CD14-positive monocyte (primary cell): ENCODE measurements at regions not wholly inside any gene's neighbourhood (a gene's known extent, or its start where the extent isn't known, plus 50 kb on each side); places are given as distances from the start of the nearest gene placed in this dataset.

Source experiments
- DNase-seq, 3 donors: peaks; one replicate each; pipeline ENCODE4 v3.0.0-alpha.2; 2011 to 2022
- H2AFZ ChIP-seq: 2 replicates; pipeline ENCODE4 v1.6.0; 2012; ENCODE audit warnings: mild to moderate bottlenecking, low read depth, low read length, inconsistent platforms; ENCODE audit not compliant: insufficient read depth, poor library complexity, severe bottlenecking
- H3K27ac ChIP-seq, 2 donors: 1 replicate in 1 of 2; 2 replicates in 1 of 2; pipeline ENCODE4 v1.5.1; 2012 to 2013; ENCODE audit warnings: low read length in 2 of 2, control low read depth in 1 of 2, inconsistent platforms in 1 of 2, low read depth in 1 of 2, mild to moderate bottlenecking in 1 of 2
- H3K27me3 ChIP-seq, 2 donors: one replicate each; pipeline versions ENCODE4 v1.6.0 to v1.6.1; 2011 to 2013; ENCODE audit warnings: low read length in 2 of 2; ENCODE audit not compliant: control insufficient read depth in 2 of 2, insufficient read depth in 2 of 2
- H3K36me3 ChIP-seq, 2 donors: replicated peaks in 1 of 2; 1 replicate in 1 of 2; 2 replicates in 1 of 2; pipeline versions ENCODE4 v1.5.1 to v1.6.1; 2012 to 2013; ENCODE audit warnings: low read length in 2 of 2, control low read depth in 1 of 2, inconsistent platforms in 1 of 2, mild to moderate bottlenecking in 1 of 2; ENCODE audit not compliant: insufficient read depth in 2 of 2, control insufficient read depth in 1 of 2
- H3K4me1 ChIP-seq, 2 donors: 1 replicate in 1 of 2; 2 replicates in 1 of 2; pipeline versions ENCODE4 v1.5.1 to v1.6.1; 2012 to 2013; ENCODE audit warnings: low read length in 2 of 2, control low read depth in 1 of 2, inconsistent platforms in 1 of 2, mild to moderate bottlenecking in 1 of 2, moderate library complexity in 1 of 2; ENCODE audit not compliant: insufficient read depth in 2 of 2, control insufficient read depth in 1 of 2
- H3K4me2 ChIP-seq: replicated peaks from 2 replicates; pipeline ENCODE3; 2012; ENCODE audit warnings: low read length, moderate library complexity, mild to moderate bottlenecking; ENCODE audit not compliant: poor library complexity, severe bottlenecking; ENCODE audit errors: extremely low read depth
- H3K4me3 ChIP-seq, 3 experiments: fragments of 200-600 bp in 1 of 3; sonication (generic) in 1 of 3; replicated peaks in 1 of 3; 1 replicate in 2 of 3; 2 replicates in 1 of 3; pipeline ENCODE4 v1.5.1; 2011 to 2013; ENCODE audit warnings: low read length in 3 of 3, mild to moderate bottlenecking in 3 of 3, control low read depth in 2 of 3, low read depth in 2 of 3, inconsistent platforms in 1 of 3, moderate library complexity in 1 of 3
- H3K79me2 ChIP-seq: 2 replicates; pipeline ENCODE4 v1.6.0; 2012; ENCODE audit warnings: mild to moderate bottlenecking, control low read depth, inconsistent platforms, low read length, moderate library complexity; ENCODE audit not compliant: insufficient read depth
- H3K9ac ChIP-seq: 2 replicates; pipeline ENCODE4 v1.6.0; 2017; ENCODE audit warnings: low read length, mild to moderate bottlenecking; ENCODE audit not compliant: insufficient read depth, poor library complexity, severe bottlenecking
- H3K9me3 ChIP-seq, 2 donors: replicated peaks in 1 of 2; 1 replicate in 1 of 2; 2 replicates in 1 of 2; pipeline versions ENCODE4 v1.5.1 to v1.6.1; 2012 to 2013; ENCODE audit warnings: low read length in 2 of 2, control low read depth in 1 of 2; ENCODE audit not compliant: control insufficient read depth in 1 of 2, insufficient read depth in 1 of 2
- H4K20me1 ChIP-seq: 2 replicates; pipeline ENCODE4 v1.6.0; 2012; ENCODE audit warnings: mild to moderate bottlenecking, low read length, control low read depth, moderate library complexity; ENCODE audit not compliant: insufficient read depth
- H3K27ac Mint-ChIP-seq, 7 donors: one replicate each; pipeline ENCODE4 v1.8.0; 2020; ENCODE audit warnings: mild to moderate bottlenecking in 7 of 7, mixed read lengths in 7 of 7, moderate library complexity in 6 of 7, inconsistent platforms in 2 of 7
- H3K27me3 Mint-ChIP-seq, 3 donors: one replicate each; pipeline ENCODE4 v1.8.0; 2021 to 2022; ENCODE audit warnings: low read depth in 3 of 3, mild to moderate bottlenecking in 3 of 3, mixed read lengths in 3 of 3, moderate library complexity in 3 of 3, inconsistent platforms in 1 of 3
- H3K36me3 Mint-ChIP-seq, 2 donors: one replicate each; pipeline ENCODE4 v1.8.0; 2020; ENCODE audit warnings: mixed read lengths in 2 of 2, inconsistent platforms in 1 of 2, mild to moderate bottlenecking in 1 of 2
- H3K4me1 Mint-ChIP-seq: one replicate; pipeline ENCODE4 v1.8.0; 2020; ENCODE audit warnings: mild to moderate bottlenecking, mixed read lengths
- H3K4me3 Mint-ChIP-seq, 2 donors: one replicate each; pipeline ENCODE4 v1.8.0; 2020; ENCODE audit warnings: mild to moderate bottlenecking in 2 of 2, mixed read lengths in 2 of 2, moderate library complexity in 1 of 2
- H3K9me3 Mint-ChIP-seq, 7 donors: one replicate each; pipeline ENCODE4 v1.8.0; 2020 to 2022; ENCODE audit warnings: mixed read lengths in 7 of 7, mild to moderate bottlenecking in 6 of 7, moderate library complexity in 6 of 7, inconsistent platforms in 2 of 7
- CTCF ChIP-seq: fragments of 200-600 bp; IDR thresholded peaks from one replicate; pipeline ENCODE4 v1.8.0; 2022; ENCODE audit warnings: antibody characterized with exemption, mild to moderate bottlenecking
- WGBS: methylation state at CpG from one replicate; pipeline ENCODE4 v1.1.5; 2013; ENCODE audit warnings: missing lambda C conversion rate; ENCODE audit not compliant: insufficient coverage; 5-methylcytosine and 5-hydroxymethylcytosine counted together
- intact Hi-C, 2 donors: fragments of 100-400 bp; cut with micrococcal nuclease; formaldehyde crosslinking; loops; one replicate each; pipeline versions ENCODE4 v1.15.0 to v1.15.1; 2023

DNA sequence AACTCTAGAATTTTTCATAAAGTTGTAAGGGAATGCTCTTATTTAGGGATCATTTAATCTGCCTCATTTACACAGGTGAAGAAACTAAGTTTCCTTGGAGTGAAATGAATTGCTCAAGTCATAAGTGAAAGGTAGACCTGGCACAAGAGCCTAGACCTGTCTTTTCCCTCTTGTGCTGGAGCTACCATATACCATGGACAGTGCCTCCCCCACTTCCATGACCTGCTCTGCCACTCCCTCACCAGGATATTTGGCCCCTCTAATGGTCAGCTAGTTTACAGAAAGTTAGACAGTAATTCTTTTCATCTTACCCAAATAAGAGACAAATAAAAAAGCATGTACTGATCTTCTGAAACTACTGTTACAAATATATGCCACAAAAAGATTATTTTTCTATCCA lies 105.5 kb upstream of the ACO1 start:
- Histone ChIP-seq H3K4me2 (no peak overlapping the region), H3K4me3 (no peak overlapping the region), H3K27me3 (no peaks in the 10 kb centered on the region), H3K36me3 (no peaks in the 10 kb centered on the region), H3K9ac (no peak overlapping the region), H2AFZ (no peak overlapping the region), H3K9me3 (no peaks in the 10 kb centered on the region), H3K27ac (no peak overlapping the region), H4K20me1 (no peaks in the 10 kb centered on the region), H3K79me2 (no peaks in the 10 kb centered on the region), H3K4me1 (no peaks in the 10 kb centered on the region)
- Mint-ChIP-seq H3K27me3 (peaks cover 0 to 1% (median 0%) of the 10 kb centered on the region in 3 donors), H3K27ac (no peak overlapping the region), H3K36me3 (no peaks in the 10 kb centered on the region), H3K4me1 (no peaks in the 10 kb centered on the region), H3K4me3 (no peak overlapping the region), H3K9me3 (peaks cover 0 to 2% (median 0%) of the 10 kb centered on the region in 7 donors)
- TF ChIP-seq CTCF, result no peak
- intact Hi-C loops, result no loop called here
- no peak for DNase-seq

DNA sequence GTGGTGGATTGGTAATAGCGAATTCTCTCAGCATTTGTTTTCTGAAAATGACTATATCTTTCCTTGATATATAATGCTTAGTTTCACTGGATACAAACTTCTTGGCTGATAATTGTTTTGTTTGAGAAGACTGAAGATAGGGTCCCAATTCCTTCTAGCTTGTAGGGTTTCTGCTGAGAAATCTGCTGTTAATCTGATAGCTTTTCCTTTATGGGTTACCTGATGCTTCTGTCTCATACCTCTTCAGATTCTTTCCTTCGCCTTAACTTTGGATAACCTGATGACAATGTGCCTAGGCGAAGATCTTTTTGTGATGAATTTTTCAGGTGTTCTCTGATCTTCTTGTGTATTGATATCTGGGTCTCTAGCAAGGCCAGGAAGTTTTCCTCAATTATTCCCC lies 94.7 kb upstream of the ACO1 start:
- no CpG with 5 or more reads among the region's 3 CpGs for WGBS
- Mint-ChIP-seq H3K27me3 (peaks cover 0 to 3% (median 0%) of the 10 kb centered on the region in 3 donors), H3K27ac (no peak overlapping the region), H3K4me3 (no peak overlapping the region), H3K36me3 (no peaks in the 10 kb centered on the region), H3K9me3 (peaks cover 2 to 9% (median 6%) of the 10 kb centered on the region in 7 donors), H3K4me1 (no peaks in the 10 kb centered on the region)
- Histone ChIP-seq H2AFZ (no peak overlapping the region), H3K27ac (no peak overlapping the region), H3K27me3 (no peaks in the 10 kb centered on the region), H3K9me3 (peaks cover 0 to 12% of the 10 kb centered on the region in 2 donors), H3K36me3 (no peaks in the 10 kb centered on the region), H3K4me1 (no peaks in the 10 kb centered on the region), H3K79me2 (no peaks in the 10 kb centered on the region), H3K4me2 (no peak overlapping the region), H3K9ac (no peak overlapping the region), H4K20me1 (no peaks in the 10 kb centered on the region), H3K4me3 (no peak overlapping the region)
- intact Hi-C loops, result no loop called here
- DNase-seq, result no peak
- TF ChIP-seq CTCF, result no peak
